ENCODE measurements at regions not wholly inside any gene's neighbourhood (a gene's known extent, or its start where the extent isn't known, plus 50 kb on each side); places are given as distances from the start of the nearest gene placed in this dataset.

- no peak for DNase-seq (ENCODE audit: low read depth, low spot score)
Measured at GRCh38 chr2:19784456-19784855, 117.3 kb downstream of the TTC32 start.

- DNase-seq (ENCODE audit: low read depth, low spot score): no peak
Measured at GRCh38 chr2:19783935-19784334, 117.8 kb downstream of the TTC32 start.

- DNase-seq (ENCODE audit: low read depth, low spot score): no peak
Measured at GRCh38 chr2:19776941-19777514, 124.8 kb downstream of the TTC32 start.

- DNase-seq (ENCODE audit: low read depth, low spot score): no peak
Measured at GRCh38 chr2:19775838-19776237, 125.9 kb downstream of the TTC32 start.

GRCh38 chr2:19775315-19775714 is 126.5 kb downstream of the TTC32 start:
- no peak for DNase-seq (ENCODE audit: low read depth, low spot score)

GRCh38 chr2:19774805-19775176 is 127.0 kb downstream of the TTC32 start:
- DNase-seq (ENCODE audit: low read depth, low spot score): peak; percentile 73

- no peak for DNase-seq (ENCODE audit: low read depth, low spot score)
Measured at GRCh38 chr2:19772981-19773380, 128.8 kb downstream of the TTC32 start.

GRCh38 chr2:19769513-19769912 is 132.3 kb downstream of the TTC32 start:
- no peak for DNase-seq (ENCODE audit: low read depth, low spot score)

GRCh38 chr2:19767899-19768298 is 133.9 kb downstream of the TTC32 start:
- no peak for DNase-seq (ENCODE audit: low read depth, low spot score)

- no peak for DNase-seq (ENCODE audit: low read depth, low spot score)
Measured at GRCh38 chr2:19764998-19765397, 136.8 kb downstream of the TTC32 start.

GRCh38 chr2:19763731-19764130 is 138.1 kb downstream of the TTC32 start:
- no peak for DNase-seq (ENCODE audit: low read depth, low spot score)

- no peak for DNase-seq (ENCODE audit: low read depth, low spot score)
Measured at GRCh38 chr2:19762959-19763605, 138.7 kb downstream of the TTC32 start.

- no peak for DNase-seq (ENCODE audit: low read depth, low spot score)
Measured at GRCh38 chr2:19762142-19762541, 139.6 kb downstream of the TTC32 start.

GRCh38 chr2:19759880-19760279 is 141.9 kb downstream of the TTC32 start:
- no peak for DNase-seq (ENCODE audit: low read depth, low spot score)

GRCh38 chr2:19758658-19759057 is 143.1 kb downstream of the TTC32 start:
- DNase-seq (ENCODE audit: low read depth, low spot score): no peak

- no peak for DNase-seq (ENCODE audit: low read depth, low spot score)
Measured at GRCh38 chr2:19757586-19757985, 144.2 kb downstream of the TTC32 start.

- no peak for DNase-seq (ENCODE audit: low read depth, low spot score)
Measured at GRCh38 chr2:19754907-19755306, 146.9 kb downstream of the TTC32 start.

- DNase-seq (ENCODE audit: low read depth, low spot score): no peak
Measured at GRCh38 chr2:19753818-19754217, 148.0 kb downstream of the TTC32 start.

GRCh38 chr2:19753314-19753713 is 148.5 kb downstream of the TTC32 start:
- DNase-seq (ENCODE audit: low read depth, low spot score): no peak

GRCh38 chr2:19752500-19752899 is 149.3 kb downstream of the TTC32 start:
- no peak for DNase-seq (ENCODE audit: low read depth, low spot score)

GRCh38 chr2:19751631-19752030 is 150.2 kb downstream of the TTC32 start:
- DNase-seq (ENCODE audit: low read depth, low spot score): no peak

- no peak for DNase-seq (ENCODE audit: low read depth, low spot score)
Measured at GRCh38 chr2:19750136-19750535, 151.6 kb downstream of the TTC32 start.

GRCh38 chr2:19749507-19749836 is 152.3 kb downstream of the TTC32 start:
- DNase-seq (ENCODE audit: low read depth, low spot score): no peak

Measured in ELF-1 (cell line).